H9 (cell line): ENCODE measurements at regions not wholly inside any gene's neighbourhood (a gene's known extent, or its start where the extent isn't known, plus 50 kb on each side); places are given as distances from the start of the nearest gene placed in this dataset.

ENCODE experiments used
- DNase-seq: peaks from one replicate; pipeline ENCODE4 v3.0.0-alpha.2; 2017
- H2AFZ ChIP-seq: one replicate; pipeline ENCODE4 v1.6.1; 2013; ENCODE audit warnings: mild to moderate bottlenecking, low read length, control low read depth, moderate library complexity
- H2AK5ac ChIP-seq: 2 replicates; pipeline ENCODE4 v1.6.1; 2013; ENCODE audit warnings: low read length, control low read depth, mixed read lengths; ENCODE audit not compliant: insufficient read length
- H2BK120ac ChIP-seq: one replicate; pipeline ENCODE4 v1.6.1; 2013; ENCODE audit warnings: low read depth, mild to moderate bottlenecking, low read length, control low read depth, inconsistent platforms; ENCODE audit not compliant: poor library complexity, severe bottlenecking
- H2BK12ac ChIP-seq: 2 replicates; pipeline ENCODE4 v1.6.1; 2013; ENCODE audit warnings: low read length, control low read depth, mixed read lengths, low read depth; ENCODE audit not compliant: insufficient read length
- H2BK15ac ChIP-seq: 2 replicates; pipeline ENCODE4 v1.6.1; 2013; ENCODE audit warnings: low read depth, low read length, control low read depth
- H2BK20ac ChIP-seq: one replicate; pipeline ENCODE4 v1.6.1; 2013; ENCODE audit warnings: low read depth, mild to moderate bottlenecking, low read length, control low read depth, inconsistent platforms; ENCODE audit not compliant: poor library complexity, severe bottlenecking
- H2BK5ac ChIP-seq: 2 replicates; pipeline ENCODE4 v1.6.1; 2013; ENCODE audit warnings: low read length, control low read depth, mixed read lengths; ENCODE audit not compliant: insufficient read length
- H3K14ac ChIP-seq: 2 replicates; pipeline ENCODE4 v1.6.1; 2013; ENCODE audit warnings: low read length, control low read depth; ENCODE audit not compliant: insufficient read depth
- H3K18ac ChIP-seq: 2 replicates; pipeline ENCODE4 v1.6.1; 2013; ENCODE audit warnings: low read depth, mild to moderate bottlenecking, mixed read lengths, low read length, control low read depth; ENCODE audit not compliant: insufficient read length
- H3K23ac ChIP-seq: 2 replicates; pipeline ENCODE4 v1.6.1; 2013; ENCODE audit warnings: low read length, control low read depth, mixed read lengths, low read depth; ENCODE audit not compliant: insufficient read length
- H3K23me2 ChIP-seq: 2 replicates; pipeline ENCODE4 v1.6.1; 2013; ENCODE audit warnings: low read depth, mild to moderate bottlenecking, mixed read lengths, low read length, control low read depth; ENCODE audit not compliant: insufficient read length, poor library complexity, severe bottlenecking
- H3K27ac ChIP-seq: 2 replicates; pipeline ENCODE4 v1.5.1; 2013; ENCODE audit warnings: low read length, control low read depth, mixed read lengths, low read depth; ENCODE audit not compliant: insufficient read length
- H3K27me3 ChIP-seq: 2 replicates; pipeline ENCODE4 v1.6.1; 2013; ENCODE audit warnings: low read length, control low read depth, inconsistent platforms; ENCODE audit not compliant: insufficient read depth
- H3K4ac ChIP-seq: 2 replicates; pipeline ENCODE4 v1.6.1; 2013; ENCODE audit warnings: low read depth, mild to moderate bottlenecking, control low read depth, inconsistent platforms, low read length, moderate library complexity
- H3K4me1 ChIP-seq: 2 replicates; pipeline ENCODE4 v1.6.1; 2013; ENCODE audit warnings: low read length, control low read depth, inconsistent platforms; ENCODE audit not compliant: insufficient read depth
- H3K4me2 ChIP-seq: 2 replicates; pipeline ENCODE4 v1.6.1; 2013; ENCODE audit warnings: low read length, control low read depth, mixed read lengths; ENCODE audit not compliant: insufficient read length, insufficient read depth
- H3K56ac ChIP-seq: 2 replicates; pipeline ENCODE4 v1.6.1; 2013; ENCODE audit warnings: low read depth, mild to moderate bottlenecking, mixed read lengths, low read length, control low read depth; ENCODE audit not compliant: insufficient read length
- H3K79me1 ChIP-seq: 2 replicates; pipeline ENCODE4 v1.6.1; 2013; ENCODE audit warnings: low read depth, mild to moderate bottlenecking, moderate library complexity, low read length, control low read depth, inconsistent platforms; ENCODE audit not compliant: insufficient read depth, poor library complexity, severe bottlenecking
- H3K79me2 ChIP-seq: 2 replicates; pipeline ENCODE4 v1.6.1; 2013; ENCODE audit warnings: low read length, control low read depth, inconsistent platforms; ENCODE audit not compliant: insufficient read depth
- H3K9ac ChIP-seq: 2 replicates; pipeline ENCODE4 v1.6.1; 2013; ENCODE audit warnings: low read length, control low read depth, mixed read lengths; ENCODE audit not compliant: insufficient read length; ENCODE audit errors: extremely low read depth
- H3K9me3 ChIP-seq: one replicate; pipeline ENCODE4 v1.6.1; 2013; ENCODE audit warnings: low read depth, low read length, inconsistent platforms; ENCODE audit not compliant: control insufficient read depth
- H3T11ph ChIP-seq: one replicate; pipeline ENCODE4 v1.6.1; 2013; ENCODE audit warnings: mild to moderate bottlenecking, low read length, control low read depth, inconsistent platforms
- H4K20me1 ChIP-seq: one replicate; pipeline ENCODE4 v1.6.1; 2013; ENCODE audit not compliant: control insufficient read depth, insufficient read length, insufficient read depth
- H4K5ac ChIP-seq: 2 replicates; pipeline ENCODE4 v1.6.1; 2013; ENCODE audit warnings: low read depth, mild to moderate bottlenecking, mixed read lengths, low read length, control low read depth; ENCODE audit not compliant: insufficient read length
- H4K8ac ChIP-seq: replicated peaks from 2 replicates; pipeline ENCODE4 v1.6.1; 2013; ENCODE audit warnings: low read length, control low read depth, mixed read lengths, low read depth; ENCODE audit not compliant: insufficient read length
- H4K91ac ChIP-seq: 2 replicates; pipeline ENCODE4 v1.6.1; 2013; ENCODE audit warnings: low read depth, mild to moderate bottlenecking, moderate library complexity, mixed read lengths, low read length, control low read depth; ENCODE audit not compliant: insufficient read length
- H3K27ac Mint-ChIP-seq, 3 experiments: 2 replicates in 2 of 3; 3 replicates in 1 of 3; pipeline ENCODE4 v1.8.0; 2020 to 2021; ENCODE audit warnings: mixed read lengths in 3 of 3, mild to moderate bottlenecking in 1 of 3, moderate library complexity in 1 of 3
- H3K27me3 Mint-ChIP-seq: 2 replicates; pipeline ENCODE4 v1.8.0; 2021; ENCODE audit warnings: low read depth, mild to moderate bottlenecking, moderate library complexity, mixed read lengths
- H3K36me3 Mint-ChIP-seq, 3 experiments: 2 replicates in 2 of 3; 3 replicates in 1 of 3; pipeline ENCODE4 v1.8.0; 2020 to 2021; ENCODE audit warnings: low read depth in 3 of 3, mixed read lengths in 3 of 3; ENCODE audit not compliant: insufficient read depth in 1 of 3
- H3K4me1 Mint-ChIP-seq, 2 experiments: 2 replicates each; pipeline ENCODE4 v1.8.0; 2020; ENCODE audit warnings: mixed read lengths in 2 of 2
- H3K4me3 Mint-ChIP-seq, 2 experiments: 2 replicates in 1 of 2; 3 replicates in 1 of 2; pipeline ENCODE4 v1.8.0; 2020 to 2021; ENCODE audit warnings: mild to moderate bottlenecking in 2 of 2, mixed read lengths in 2 of 2, moderate library complexity in 1 of 2
- H3K9me3 Mint-ChIP-seq, 2 experiments: 2 replicates in 1 of 2; 3 replicates in 1 of 2; pipeline ENCODE4 v1.8.0; 2020; ENCODE audit warnings: mild to moderate bottlenecking in 2 of 2, mixed read lengths in 2 of 2, moderate library complexity in 1 of 2
- WGBS: extraction: QIAGEN DNeasy Blood & Tissue Kit; methylation state at CpG from one replicate; pipeline ENCODE4 v1.1.7; 2013; ENCODE audit warnings: missing lambda C conversion rate, low lambda C conversion rate, mixed read lengths; ENCODE audit not compliant: insufficient read length; ENCODE audit errors: extremely low coverage; 5-methylcytosine and 5-hydroxymethylcytosine counted together
- TF ChIP-seq, protein P1 (sequence below): fragments of 200-600 bp; sonication (generic); conservative IDR thresholded peaks from 3 replicates; pipeline ENCODE4 v1.8.0; 2021; ENCODE audit warnings: antibody characterized with exemption, mild to moderate bottlenecking

DNA sequence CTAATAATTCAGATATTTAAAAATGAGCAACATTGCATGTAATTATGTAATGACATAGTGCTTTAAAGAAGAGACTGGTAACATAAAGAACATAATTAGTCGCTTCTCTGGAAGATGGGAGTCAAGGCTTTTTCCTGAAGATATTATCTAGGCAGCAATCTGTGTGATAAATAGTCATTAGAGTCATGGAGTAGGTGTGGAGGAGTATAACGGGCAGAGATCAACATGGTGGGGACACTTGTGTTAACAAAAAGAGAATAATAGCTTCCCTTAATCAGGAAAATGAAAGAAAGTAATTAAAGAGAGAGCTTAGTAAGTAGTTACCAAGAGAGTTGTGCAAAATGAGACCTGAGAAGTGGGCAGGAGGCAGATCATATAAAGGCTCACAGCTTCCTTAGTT is 1417.1 kb upstream of the ATXN8OS start:
- H3K9me3 Mint-ChIP-seq: no peaks in the 10 kb centered on the region
- Histone ChIP-seq H3K4me1 (peaks cover 2% of the 10 kb centered on the region; the same call in 1 of the 2 replicates), H3K56ac (no peak overlapping the region), H3K4me2 (no peak overlapping the region), H2AK5ac (no peak overlapping the region), H3K79me1 (no peaks in the 10 kb centered on the region), H3T11ph (no peak overlapping the region), H3K4ac (no peak overlapping the region), H3K9me3 (no peaks in the 10 kb centered on the region), H3K23ac (no peak overlapping the region), H4K91ac (no peak overlapping the region), H2BK20ac (no peak overlapping the region), H4K20me1 (no peaks in the 10 kb centered on the region), H2BK120ac (no peak overlapping the region), H3K27me3 (no peaks in the 10 kb centered on the region), H3K23me2 (no peaks in the 10 kb centered on the region), H3K79me2 (no peaks in the 10 kb centered on the region), H3K9ac (no peak overlapping the region), H2BK5ac (no peak overlapping the region), H3K27ac (no peak overlapping the region), H4K8ac (no peak overlapping the region), H2AFZ (no peak overlapping the region), H2BK12ac (no peak overlapping the region), H3K14ac (no peak overlapping the region), H2BK15ac (no peak overlapping the region), H3K18ac (no peak overlapping the region), H4K5ac (no peak overlapping the region)
- WGBS: no CpG with 5 or more reads among the region's 2 CpGs
- peaks cover 13 to 20% of the 10 kb centered on the region in 2 experiments for H3K4me1 Mint-ChIP-seq
- TF ChIP-seq, protein P1, sequence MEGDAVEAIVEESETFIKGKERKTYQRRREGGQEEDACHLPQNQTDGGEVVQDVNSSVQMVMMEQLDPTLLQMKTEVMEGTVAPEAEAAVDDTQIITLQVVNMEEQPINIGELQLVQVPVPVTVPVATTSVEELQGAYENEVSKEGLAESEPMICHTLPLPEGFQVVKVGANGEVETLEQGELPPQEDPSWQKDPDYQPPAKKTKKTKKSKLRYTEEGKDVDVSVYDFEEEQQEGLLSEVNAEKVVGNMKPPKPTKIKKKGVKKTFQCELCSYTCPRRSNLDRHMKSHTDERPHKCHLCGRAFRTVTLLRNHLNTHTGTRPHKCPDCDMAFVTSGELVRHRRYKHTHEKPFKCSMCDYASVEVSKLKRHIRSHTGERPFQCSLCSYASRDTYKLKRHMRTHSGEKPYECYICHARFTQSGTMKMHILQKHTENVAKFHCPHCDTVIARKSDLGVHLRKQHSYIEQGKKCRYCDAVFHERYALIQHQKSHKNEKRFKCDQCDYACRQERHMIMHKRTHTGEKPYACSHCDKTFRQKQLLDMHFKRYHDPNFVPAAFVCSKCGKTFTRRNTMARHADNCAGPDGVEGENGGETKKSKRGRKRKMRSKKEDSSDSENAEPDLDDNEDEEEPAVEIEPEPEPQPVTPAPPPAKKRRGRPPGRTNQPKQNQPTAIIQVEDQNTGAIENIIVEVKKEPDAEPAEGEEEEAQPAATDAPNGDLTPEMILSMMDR: no peak
- DNase-seq: no peak
- H3K27me3 Mint-ChIP-seq: no peaks in the 10 kb centered on the region
- H3K36me3 Mint-ChIP-seq: no peaks in the 10 kb centered on the region
- H3K27ac Mint-ChIP-seq: peak overlapping the region in 2 of 3 experiments; percentile 4 to 53; a peak in 2 of 7 replicates
- no peak overlapping the region for H3K4me3 Mint-ChIP-seq
